ENCODE measurements at regions not wholly inside any gene's neighbourhood (a gene's known extent, or its start where the extent isn't known, plus 50 kb on each side); places are given as distances from the start of the nearest gene placed in this dataset.

GRCh38 chr7:45407730-45408408 is 166.3 kb upstream of the ADCY1 start:
- H3K9me2 ChIP-seq (replicated peaks; ENCODE audit: low read depth, low read length), result no peaks in the 10 kb centered on the region
- H3K4me3 ChIP-seq (ENCODE audit: low read length, poor library complexity, severe bottlenecking), result no peak overlapping the region
- no peaks in the 10 kb centered on the region for H4K20me1 ChIP-seq (ENCODE audit: insufficient read depth, low read length, poor library complexity, severe bottlenecking)
- H3K9ac ChIP-seq (ENCODE audit: low read depth, low read length, poor library complexity, severe bottlenecking), result no peak overlapping the region
- H3K36me3 ChIP-seq (ENCODE audit: insufficient read depth, low read length), result no peaks in the 10 kb centered on the region
- H2AFZ ChIP-seq (ENCODE audit: low read length), result no peak overlapping the region
- TF ChIP-seq CTCF (conservative IDR thresholded peaks at IDR 0.05; ENCODE audit: low read length) (no peak), EZH2phosphoT487 (IDR thresholded peaks at IDR 0.05; ENCODE audit: borderline replicate concordance) (no peak)
- no peaks in the 10 kb centered on the region for H3K27me3 ChIP-seq (ENCODE audit: insufficient read depth, low read length, poor library complexity, severe bottlenecking)
- peaks cover 1% of the 10 kb centered on the region; the same call in 1 of the 2 replicates for H3K9me3 ChIP-seq (ENCODE audit: insufficient read depth, low read depth, low read length)
- no peaks in the 10 kb centered on the region for H3F3A ChIP-seq (ENCODE audit: low read depth)
- no peaks in the 10 kb centered on the region for H3K79me2 ChIP-seq (ENCODE audit: insufficient read depth, low read length)
- no peak overlapping the region for H3K4me2 ChIP-seq (ENCODE audit: low read depth, low read length, poor library complexity, severe bottlenecking)
- no peaks in the 10 kb centered on the region for H3K4me1 ChIP-seq (ENCODE audit: insufficient read depth, low read length, poor library complexity, severe bottlenecking)

GRCh38 chr7:45408409-45408737 is 165.8 kb upstream of the ADCY1 start:
- Histone ChIP-seq H2AFZ (ENCODE audit: low read length) (no peak overlapping the region), H3K4me1 (ENCODE audit: insufficient read depth, low read length, poor library complexity, severe bottlenecking) (no peaks in the 10 kb centered on the region), H3K9ac (ENCODE audit: low read depth, low read length, poor library complexity, severe bottlenecking) (no peak overlapping the region), H3K79me2 (ENCODE audit: insufficient read depth, low read length) (no peaks in the 10 kb centered on the region), H3K27me3 (ENCODE audit: insufficient read depth, low read length, poor library complexity, severe bottlenecking) (no peaks in the 10 kb centered on the region), H3F3A (ENCODE audit: low read depth) (no peaks in the 10 kb centered on the region), H3K4me2 (ENCODE audit: low read depth, low read length, poor library complexity, severe bottlenecking) (no peak overlapping the region), H3K36me3 (ENCODE audit: insufficient read depth, low read length) (no peaks in the 10 kb centered on the region), H3K4me3 (ENCODE audit: low read length, poor library complexity, severe bottlenecking) (no peak overlapping the region), H4K20me1 (ENCODE audit: insufficient read depth, low read length, poor library complexity, severe bottlenecking) (no peaks in the 10 kb centered on the region), H3K9me2 (replicated peaks; ENCODE audit: low read depth, low read length) (no peaks in the 10 kb centered on the region), H3K9me3 (ENCODE audit: insufficient read depth, low read depth, low read length) (peaks cover 3% of the 10 kb centered on the region; the same call in 1 of the 2 replicates)
- TF ChIP-seq EZH2phosphoT487 (IDR thresholded peaks at IDR 0.05; ENCODE audit: borderline replicate concordance), result no peak
- TF ChIP-seq CTCF (conservative IDR thresholded peaks at IDR 0.05; ENCODE audit: low read length), result no peak

- Histone ChIP-seq H3K9me2 (replicated peaks; ENCODE audit: low read depth, low read length) (no peaks in the 10 kb centered on the region), H3K79me2 (ENCODE audit: insufficient read depth, low read length) (no peaks in the 10 kb centered on the region), H3K36me3 (ENCODE audit: insufficient read depth, low read length) (no peaks in the 10 kb centered on the region), H4K20me1 (ENCODE audit: insufficient read depth, low read length, poor library complexity, severe bottlenecking) (no peaks in the 10 kb centered on the region), H3K9ac (ENCODE audit: low read depth, low read length, poor library complexity, severe bottlenecking) (no peak overlapping the region), H2AFZ (ENCODE audit: low read length) (no peak overlapping the region), H3K4me2 (ENCODE audit: low read depth, low read length, poor library complexity, severe bottlenecking) (no peak overlapping the region), H3F3A (ENCODE audit: low read depth) (no peaks in the 10 kb centered on the region), H3K4me1 (ENCODE audit: insufficient read depth, low read length, poor library complexity, severe bottlenecking) (no peaks in the 10 kb centered on the region), H3K4me3 (ENCODE audit: low read length, poor library complexity, severe bottlenecking) (no peak overlapping the region), H3K27me3 (ENCODE audit: insufficient read depth, low read length, poor library complexity, severe bottlenecking) (no peaks in the 10 kb centered on the region), H3K9me3 (ENCODE audit: insufficient read depth, low read depth, low read length) (peaks cover 3% of the 10 kb centered on the region; the same call in 1 of the 2 replicates)
- TF ChIP-seq EZH2phosphoT487 (IDR thresholded peaks at IDR 0.05; ENCODE audit: borderline replicate concordance), result no peak
- no peak for TF ChIP-seq CTCF (conservative IDR thresholded peaks at IDR 0.05; ENCODE audit: low read length)
Measured at GRCh38 chr7:45410893-45411292, 163.3 kb upstream of the ADCY1 start.
